Lower leg skin (tissue), 4 donors: ENCODE measurements at regions not wholly inside any gene's neighbourhood (a gene's known extent, or its start where the extent isn't known, plus 50 kb on each side); places are given as distances from the start of the nearest gene placed in this dataset.

ENCODE experiments used
- DNase-seq, 2 donors: peaks; one replicate each; pipeline ENCODE4 v3.0.0-alpha.2; 2019; ENCODE audit warnings: low spot score in 2 of 2
- H3K4me3 ChIP-seq: fragments of 200-600 bp; sonication (generic); 2 replicates; pipeline ENCODE4 v1.5.1; 2017; ENCODE audit warnings: mild to moderate bottlenecking, low read depth; ENCODE audit not compliant: poor library complexity, severe bottlenecking
- CTCF ChIP-seq, 3 donors: fragments of 450-650 bp; IDR thresholded peaks; one replicate each; pipeline ENCODE4 v1.5.1; 2016; ENCODE audit warnings: antibody characterized with exemption in 3 of 3, mild to moderate bottlenecking in 3 of 3, moderate library complexity in 2 of 3
- POLR2A ChIP-seq, 2 donors: fragments of 450-650 bp; IDR thresholded peaks; one replicate each; pipeline ENCODE4 v1.6.1; 2016 to 2017; ENCODE audit warnings: antibody characterized with exemption in 2 of 2, mild to moderate bottlenecking in 1 of 2, moderate library complexity in 1 of 2
- WGBS, 2 donors: methylation state at CpG; one replicate each; pipeline ENCODE4 v1.1.5; 2018; 5-methylcytosine and 5-hydroxymethylcytosine counted together
- intact Hi-C: fragments of 100-400 bp; cut with DNase I; formaldehyde crosslinking; loops from one replicate; pipeline ENCODE4 v1.15.0; 2023; ENCODE audit warnings: low total_unique reads

GRCh38 chr14:38039496-38039895 lies 168.2 kb upstream of the SSTR1 start:
- WGBS, 2 donors = 23 to 28% methylated on average over 2 of the region's 2 CpGs

GRCh38 chr14:38040411-38040810 lies 167.3 kb upstream of the SSTR1 start:
- DNase-seq = no peak
- TF ChIP-seq CTCF (IDR thresholded peaks at IDR 0.05) (no peak), POLR2A (IDR thresholded peaks at IDR 0.05) (no peak)
- 52 to 73% methylated on average over 1 of the region's 1 CpG for WGBS, 2 donors
- no peak overlapping the region for H3K4me3 ChIP-seq
- intact Hi-C loops = no loop called here

More at GRCh38 chr14:38039496-38039895, 168.2 kb upstream of the SSTR1 start:
- intact Hi-C loops = no loop called here
- H3K4me3 ChIP-seq = no peak overlapping the region
- TF ChIP-seq POLR2A (IDR thresholded peaks at IDR 0.05) = no peak
- TF ChIP-seq CTCF (IDR thresholded peaks at IDR 0.05) = no peak
- no peak for DNase-seq

GRCh38 chr14:38042322-38042721 lies 165.4 kb upstream of the SSTR1 start:
- intact Hi-C loops = no loop called here
- WGBS, 2 donors = 45 to 53% methylated on average over 7 of the region's 7 CpGs
- no peak overlapping the region for H3K4me3 ChIP-seq
- no peak for DNase-seq
- TF ChIP-seq CTCF (IDR thresholded peaks at IDR 0.05) (no peak), POLR2A (IDR thresholded peaks at IDR 0.05) (no peak)

- no peak overlapping the region for H3K4me3 ChIP-seq
- no peak for TF ChIP-seq CTCF (IDR thresholded peaks at IDR 0.05)
- TF ChIP-seq POLR2A (IDR thresholded peaks at IDR 0.05) = no peak
- DNase-seq = no peak
- 87 to 91% methylated on average over 4 of the region's 4 CpGs for WGBS, 2 donors
- intact Hi-C loops = no loop called here
Measured at GRCh38 chr14:38044710-38045109, 163.0 kb upstream of the SSTR1 start.

- H3K4me3 ChIP-seq = no peak overlapping the region
- TF ChIP-seq CTCF (IDR thresholded peaks at IDR 0.05) (no peak), POLR2A (IDR thresholded peaks at IDR 0.05) (no peak)
- DNase-seq = no peak
- intact Hi-C loops = no loop called here
- WGBS, 2 donors = 92 to 97% methylated on average over 2 of the region's 2 CpGs
Measured at GRCh38 chr14:38045461-38045860, 162.2 kb upstream of the SSTR1 start.

- 80 to 89% methylated on average over 2 of the region's 2 CpGs for WGBS, 2 donors
- DNase-seq = no peak
- H3K4me3 ChIP-seq = no peak overlapping the region
- intact Hi-C loops = no loop called here
- TF ChIP-seq POLR2A (IDR thresholded peaks at IDR 0.05) = no peak
- TF ChIP-seq CTCF (IDR thresholded peaks at IDR 0.05) = no peak
Measured at GRCh38 chr14:38046160-38046559, 161.5 kb upstream of the SSTR1 start.
